GM19324 (cell line): ENCODE measurements at regions not wholly inside any gene's neighbourhood (a gene's known extent, or its start where the extent isn't known, plus 50 kb on each side); places are given as distances from the start of the nearest gene placed in this dataset.

Experiments used
- ATAC-seq: cut with Tn5 transposase; IDR thresholded peaks from one replicate; pipeline ENCODE4 v1.9.1; 2021; ENCODE audit warnings: mild to moderate bottlenecking, moderate library complexity; ENCODE audit not compliant: unreplicated experiment, low FRiP score

GRCh38 chr9:103377667-103378066 lies 382.5 kb downstream of the CYLC2 start:
- ATAC-seq, result no peak

GRCh38 chr9:103397868-103398600 lies 402.9 kb downstream of the CYLC2 start:
- ATAC-seq, result peak; percentile 49

- no peak for ATAC-seq
Measured at GRCh38 chr9:103399535-103399934, 404.4 kb downstream of the CYLC2 start.

GRCh38 chr9:103407260-103407659 lies 412.1 kb downstream of the CYLC2 start:
- no peak for ATAC-seq

- no peak for ATAC-seq
Measured at GRCh38 chr9:103410059-103410458, 414.9 kb downstream of the CYLC2 start.

- ATAC-seq, result no peak
Measured at GRCh38 chr9:103427696-103428095, 432.6 kb downstream of the CYLC2 start.

GRCh38 chr9:103430469-103430868 lies 435.3 kb downstream of the CYLC2 start:
- no peak for ATAC-seq

- ATAC-seq, result no peak
Measured at GRCh38 chr9:103431809-103432208, 436.7 kb downstream of the CYLC2 start.

- ATAC-seq, result no peak
Measured at GRCh38 chr9:103444176-103444575, 449.0 kb downstream of the CYLC2 start.

- ATAC-seq, result no peak
Measured at GRCh38 chr9:103458826-103459225, 463.7 kb downstream of the CYLC2 start.

- ATAC-seq, result no peak
Measured at GRCh38 chr9:103471241-103471640, 476.1 kb downstream of the CYLC2 start.

- no peak for ATAC-seq
Measured at GRCh38 chr9:103474156-103474555, 479.0 kb downstream of the CYLC2 start.

GRCh38 chr9:103483471-103484096 lies 488.5 kb downstream of the CYLC2 start:
- no peak for ATAC-seq

GRCh38 chr9:103485138-103485537 lies 490.0 kb downstream of the CYLC2 start:
- no peak for ATAC-seq

GRCh38 chr9:103514767-103515166 lies 519.6 kb downstream of the CYLC2 start:
- no peak for ATAC-seq

GRCh38 chr9:103522409-103522808 lies 527.3 kb downstream of the CYLC2 start:
- no peak for ATAC-seq

- ATAC-seq, result no peak
Measured at GRCh38 chr9:103530934-103531333, 535.8 kb downstream of the CYLC2 start.

- ATAC-seq, result no peak
Measured at GRCh38 chr9:103533318-103533717, 538.2 kb downstream of the CYLC2 start.

- ATAC-seq, result no peak
Measured at GRCh38 chr9:103537426-103537825, 542.3 kb downstream of the CYLC2 start.

GRCh38 chr9:103545260-103545659 lies 548.8 kb upstream of the SMC2 start:
- ATAC-seq, result no peak

GRCh38 chr9:103552712-103553111 lies 541.4 kb upstream of the SMC2 start:
- ATAC-seq, result no peak

- ATAC-seq, result no peak
Measured at GRCh38 chr9:103574056-103574455, 520.1 kb upstream of the SMC2 start.
